HG02763 (cell line): ENCODE measurements at regions not wholly inside any gene's neighbourhood (a gene's known extent, or its start where the extent isn't known, plus 50 kb on each side); places are given as distances from the start of the nearest gene placed in this dataset.

ENCODE experiments used
- ATAC-seq: cut with Tn5 transposase; IDR thresholded peaks from one replicate; pipeline ENCODE4 v1.9.1; 2021; ENCODE audit warnings: mild to moderate bottlenecking, moderate library complexity; ENCODE audit not compliant: unreplicated experiment

GRCh38 chr11:41849250-41849649, 389.8 kb upstream of the LRRC4C start:
- ATAC-seq, result no peak

GRCh38 chr11:41851743-41852142, 392.3 kb upstream of the LRRC4C start:
- no peak for ATAC-seq

- no peak for ATAC-seq
Observed at GRCh38 chr11:41861838-41862237, 402.4 kb upstream of the LRRC4C start.

GRCh38 chr11:41866525-41866924, 407.1 kb upstream of the LRRC4C start:
- ATAC-seq, result no peak

- ATAC-seq, result no peak
Observed at GRCh38 chr11:41868606-41869005, 409.2 kb upstream of the LRRC4C start.

- ATAC-seq, result no peak
Observed at GRCh38 chr11:41872426-41872825, 413.0 kb upstream of the LRRC4C start.

- no peak for ATAC-seq
Observed at GRCh38 chr11:41872870-41873269, 413.4 kb upstream of the LRRC4C start.

GRCh38 chr11:41878095-41878494, 418.6 kb upstream of the LRRC4C start:
- ATAC-seq, result no peak

GRCh38 chr11:41879214-41879613, 419.8 kb upstream of the LRRC4C start:
- ATAC-seq, result no peak

GRCh38 chr11:41895081-41895480, 435.6 kb upstream of the LRRC4C start:
- no peak for ATAC-seq

- ATAC-seq, result no peak
Observed at GRCh38 chr11:41897991-41898390, 438.5 kb upstream of the LRRC4C start.

- ATAC-seq, result no peak
Observed at GRCh38 chr11:41917900-41918299, 458.4 kb upstream of the LRRC4C start.

GRCh38 chr11:41920374-41920773, 460.9 kb upstream of the LRRC4C start:
- ATAC-seq, result no peak

GRCh38 chr11:41921746-41922390, 462.4 kb upstream of the LRRC4C start:
- ATAC-seq, result no peak

- ATAC-seq, result no peak
Observed at GRCh38 chr11:41926339-41926738, 466.9 kb upstream of the LRRC4C start.

GRCh38 chr11:41935241-41935640, 475.8 kb upstream of the LRRC4C start:
- no peak for ATAC-seq

- ATAC-seq, result no peak
Observed at GRCh38 chr11:41935795-41936194, 476.3 kb upstream of the LRRC4C start.

- ATAC-seq, result no peak
Observed at GRCh38 chr11:41943656-41944055, 484.2 kb upstream of the LRRC4C start.

- no peak for ATAC-seq
Observed at GRCh38 chr11:41947392-41947791, 487.9 kb upstream of the LRRC4C start.

- ATAC-seq, result no peak
Observed at GRCh38 chr11:41950470-41951143, 491.2 kb upstream of the LRRC4C start.

- ATAC-seq, result no peak
Observed at GRCh38 chr11:41954034-41954433, 494.6 kb upstream of the LRRC4C start.

- ATAC-seq, result no peak
Observed at GRCh38 chr11:41955066-41955465, 495.6 kb upstream of the LRRC4C start.
